GM12878 (cell line): ENCODE measurements at regions not wholly inside any gene's neighbourhood (a gene's known extent, or its start where the extent isn't known, plus 50 kb on each side); places are given as distances from the start of the nearest gene placed in this dataset.
A peak's percentile ranks its signal among the peaks of the same experiment; 100 is the strongest.

Experiments
- ATAC-seq: fragments of 200-7000 bp; cut with Tn5 transposase; 3 replicates; pipeline ENCODE4 v1.9.1; 2020; ENCODE audit warnings: mild to moderate bottlenecking, moderate library complexity
- BruUV-seq: library from RNA; stranded (reverse); fragments of 400-500 nt; replicated peaks from 2 replicates; lab custom pipeline; 2021; lab: Mats Ljungman, UMichigan
- CTCF ChIA-PET: fragments of 300-600 bp; sonication (Branson Sonifier 250); formaldehyde crosslinking; extraction: SDS; loops from one replicate; lab custom pipeline; 2021; ENCODE audit warnings: inconsistent platforms; lab: Yijun Ruan, JAX
- POLR2A ChIA-PET: fragments of 350-600 bp; formaldehyde crosslinking; extraction: SDS; loops from one replicate; lab custom pipeline; 2021; ENCODE audit warnings: inconsistent platforms; lab: Charles Lee
- RAD21 ChIA-PET: fragments of 300-600 bp; sonication (Branson Sonifier 250); formaldehyde crosslinking; loops from one replicate; lab custom pipeline; 2023; ENCODE audit warnings: antibody characterized with exemption; ENCODE audit not compliant: unreplicated experiment; lab: Charles Lee
- SMC1A ChIA-PET: fragments of 300-600 bp; sonication (Branson Sonifier 250); formaldehyde crosslinking; loops from one replicate; lab custom pipeline; 2023; ENCODE audit not compliant: unreplicated experiment, uncharacterized antibody; lab: Charles Lee
- DNase-seq: peaks from one replicate; pipeline ENCODE4 v3.0.0-alpha.2; 2011; ENCODE audit warnings: low read depth, low spot score
- FAIRE-seq: peaks from 3 replicates; lab custom pipeline; 2011; peaks lifted over from hg19 to GRCh38; lab: Jason Lieb, UNC
- H2AFZ ChIP-seq: 2 replicates; pipeline ENCODE4 v1.6.0; 2011; ENCODE audit warnings: low read depth, low read length, control low read depth; ENCODE audit not compliant: control insufficient read depth
- H3K27ac ChIP-seq: 2 replicates; pipeline ENCODE4 v1.5.1; 2011; ENCODE audit warnings: control low read depth; ENCODE audit not compliant: control insufficient read depth, insufficient read depth
- H3K27me3 ChIP-seq, 2 experiments: replicated peaks in 1 of 2; 2 replicates each; pipeline versions ENCODE4 v1.6.0 to v1.6.1; 2011; ENCODE audit warnings: low read length in 1 of 2; ENCODE audit not compliant: control insufficient read depth in 2 of 2, insufficient read depth in 2 of 2
- H3K36me3 ChIP-seq, 2 experiments: 2 replicates each; pipeline ENCODE4 v1.5.1; 2011; ENCODE audit warnings: low read length in 1 of 2; ENCODE audit not compliant: control insufficient read depth in 2 of 2, insufficient read depth in 2 of 2
- H3K4me1 ChIP-seq: 2 replicates; pipeline ENCODE4 v1.6.1; 2011; ENCODE audit warnings: mild to moderate bottlenecking, low read length, moderate library complexity, mixed read lengths; ENCODE audit not compliant: control insufficient read depth, insufficient read depth
- H3K4me2 ChIP-seq: 2 replicates; pipeline ENCODE4 v1.6.0; 2011; ENCODE audit warnings: control low read depth; ENCODE audit not compliant: control insufficient read depth, insufficient read depth
- H3K4me3 ChIP-seq: fragments of 200-600 bp; sonication (generic); 2 replicates; pipeline ENCODE4 v1.5.1; 2016
- H3K79me2 ChIP-seq: 2 replicates; pipeline ENCODE4 v1.6.0; 2011; ENCODE audit warnings: low read length; ENCODE audit not compliant: control insufficient read depth, insufficient read depth
- H3K9ac ChIP-seq: 2 replicates; pipeline ENCODE4 v1.8.0; 2011; ENCODE audit warnings: low read length, control low read depth, mixed read lengths; ENCODE audit not compliant: control insufficient read depth, insufficient read depth
- H3K9me3 ChIP-seq: replicated peaks from 3 replicates; pipeline ENCODE4 v1.5.1; 2011; ENCODE audit warnings: mild to moderate bottlenecking, low read length; ENCODE audit not compliant: control insufficient read depth, insufficient read depth
- H4K20me1 ChIP-seq: 2 replicates; pipeline ENCODE4 v1.6.0; 2011; ENCODE audit not compliant: control insufficient read depth, insufficient read depth
- FOXM1 ChIP-seq: IDR thresholded peaks from 2 replicates; pipeline ENCODE4 v1.6.1; 2012; ENCODE audit warnings: low read depth, mild to moderate bottlenecking, inconsistent platforms, low read length, moderate library complexity
- MEF2B ChIP-seq: fragments of 450-650 bp; IDR thresholded peaks from 2 replicates; pipeline ENCODE4 v1.6.1; 2018; ENCODE audit warnings: mild to moderate bottlenecking, moderate library complexity; ENCODE audit not compliant: partially characterized antibody, poor library complexity, severe bottlenecking
- MXI1 ChIP-seq: fragments of 150-350 bp; IDR thresholded peaks from 2 replicates; pipeline ENCODE4 v1.6.1; 2011; ENCODE audit warnings: low read depth, mild to moderate bottlenecking, inconsistent platforms, low read length, improper control_type of control experiment
- RAD21 ChIP-seq: IDR thresholded peaks from 2 replicates; pipeline ENCODE4 v1.6.1; 2011; ENCODE audit warnings: mild to moderate bottlenecking, low read depth, low read length, moderate library complexity; ENCODE audit not compliant: insufficient read depth
- RAD51 ChIP-seq: fragments of 450-650 bp; IDR thresholded peaks from 2 replicates; pipeline ENCODE4 v1.6.1; 2016; ENCODE audit warnings: moderate library complexity, mild to moderate bottlenecking, inconsistent platforms
- RBBP5 ChIP-seq: fragments of 200-600 bp; sonication (generic); conservative IDR thresholded peaks from 2 replicates; pipeline ENCODE4 v1.6.1; 2016
- RCOR1 ChIP-seq: conservative IDR thresholded peaks from 2 replicates; pipeline ENCODE4 v1.6.1; 2012; ENCODE audit warnings: low read depth, low read length, improper control_type of control experiment
- SUZ12 ChIP-seq: fragments of 200-600 bp; sonication (generic); IDR thresholded peaks from one replicate; pipeline ENCODE4 v1.6.1; 2018; ENCODE audit warnings: antibody characterized with exemption, mild to moderate bottlenecking; ENCODE audit not compliant: unreplicated experiment
- ZNF207 ChIP-seq: fragments of 450-650 bp; IDR thresholded peaks from 2 replicates; pipeline ENCODE4 v1.6.1; 2014; ENCODE audit warnings: antibody characterized with exemption, mild to moderate bottlenecking, borderline replicate concordance
- ZZZ3 ChIP-seq: IDR thresholded peaks from 2 replicates; pipeline ENCODE4 v1.6.1; 2011; ENCODE audit warnings: low read depth; ENCODE audit not compliant: control insufficient read depth, insufficient read length
- WGBS: methylation state at CpG from one replicate; pipeline ENCODE4 v1.1.6; 2016; ENCODE audit warnings: low lambda C conversion rate; ENCODE audit not compliant: insufficient replicate concordance, insufficient coverage; ENCODE audit errors: missing lambda C conversion rate; 5-methylcytosine and 5-hydroxymethylcytosine counted together
- in situ Hi-C: fragments of 300-500 bp; cut with MboI; formaldehyde crosslinking; loops from 9 replicates; pipeline ENCODE4 v1.14.3; 2018; ENCODE audit warnings: mixed read lengths
- intact Hi-C: fragments of 100-400 bp; cut with micrococcal nuclease; formaldehyde crosslinking; loops from one replicate; pipeline ENCODE4 v1.14.2; 2022; ENCODE audit not compliant: unreplicated experiment
- TF ChIP-seq, protein P1 (sequence below): IDR thresholded peaks from 2 replicates; pipeline ENCODE4 v1.6.1; 2011; ENCODE audit warnings: low read depth, mild to moderate bottlenecking, low read length, moderate library complexity, borderline replicate concordance; ENCODE audit errors: extremely low read depth
- TF ChIP-seq, protein P2 (sequence below): fragments of 450-650 bp; IDR thresholded peaks from 2 replicates; pipeline ENCODE4 v1.6.1; 2017; ENCODE audit warnings: mild to moderate bottlenecking, moderate library complexity

DNA sequence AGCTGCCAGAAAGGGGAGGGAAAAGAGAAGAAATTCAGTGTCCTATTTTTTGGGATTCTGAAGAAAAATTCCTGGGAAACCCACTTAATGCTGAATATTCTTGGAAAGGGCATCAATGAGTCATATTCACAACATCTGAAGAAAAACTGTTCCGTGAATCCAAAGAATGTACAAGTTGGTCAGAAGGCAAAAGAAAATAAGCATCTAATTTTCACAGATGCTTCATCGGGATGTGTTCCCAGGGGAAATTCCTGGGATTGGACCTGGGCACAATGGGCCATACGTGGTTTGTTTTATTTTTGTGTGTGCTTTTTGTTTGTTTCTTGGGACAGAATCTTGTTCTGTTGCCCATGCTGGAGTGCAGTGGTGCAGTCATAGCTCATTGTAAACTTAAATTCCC is 112.2 kb downstream of the MAP3K21 start:
- no peaks in the 10 kb centered on the region for H3K79me2 ChIP-seq
- intact Hi-C loops (loop anchor here (2.0 to 5.0 kb wide), 5 partner anchors 78 to 627 kb away; no protein-coding TSS in a partner anchor), in situ Hi-C loops (loop anchor here (5.0 kb wide), 1 partner anchor 353 kb away; no protein-coding TSS in a partner anchor)
- WGBS, result 49% methylated on average over 3 of the region's 3 CpGs
- no peak overlapping the region for H3K9ac ChIP-seq
- no peak for TF ChIP-seq SUZ12
- no peak for TF ChIP-seq RCOR1
- no peak for TF ChIP-seq MXI1
- no peak overlapping the region for H2AFZ ChIP-seq
- H3K36me3 ChIP-seq, result no peaks in the 10 kb centered on the region
- RAD21 ChIA-PET, result interaction anchor here (1.3 to 5.5 kb wide), 9 partner anchors 18 to 628 kb away, joined by 3 to 81 read pairs (median 12); no protein-coding TSS in a partner anchor
- no peaks in the 10 kb centered on the region for H3K4me1 ChIP-seq
- SMC1A ChIA-PET, result interaction anchor here (0.8 to 5.0 kb wide), 17 partner anchors 14 to 627 kb away, joined by 3 to 107 read pairs (median 12); no protein-coding TSS in a partner anchor
- no peaks in the 10 kb centered on the region for H3K9me3 ChIP-seq
- no peak for FAIRE-seq
- DNase-seq, result no peak
- no peaks in the 10 kb centered on the region for H3K27me3 ChIP-seq
- H3K27ac ChIP-seq, result no peak overlapping the region
- ATAC-seq, result no peak
- no peaks in the 10 kb centered on the region for H4K20me1 ChIP-seq
- POLR2A ChIA-PET, result no interaction called here
- BruUV-seq, result no TSS peak
- no peak overlapping the region for H3K4me3 ChIP-seq
- no peak overlapping the region for H3K4me2 ChIP-seq
- CTCF ChIA-PET, result interaction anchor here (0.6 to 7.2 kb wide), 22 partner anchors 38 to 1788 kb away, joined by 3 to 143 read pairs (median 6); no protein-coding TSS in a partner anchor

DNA sequence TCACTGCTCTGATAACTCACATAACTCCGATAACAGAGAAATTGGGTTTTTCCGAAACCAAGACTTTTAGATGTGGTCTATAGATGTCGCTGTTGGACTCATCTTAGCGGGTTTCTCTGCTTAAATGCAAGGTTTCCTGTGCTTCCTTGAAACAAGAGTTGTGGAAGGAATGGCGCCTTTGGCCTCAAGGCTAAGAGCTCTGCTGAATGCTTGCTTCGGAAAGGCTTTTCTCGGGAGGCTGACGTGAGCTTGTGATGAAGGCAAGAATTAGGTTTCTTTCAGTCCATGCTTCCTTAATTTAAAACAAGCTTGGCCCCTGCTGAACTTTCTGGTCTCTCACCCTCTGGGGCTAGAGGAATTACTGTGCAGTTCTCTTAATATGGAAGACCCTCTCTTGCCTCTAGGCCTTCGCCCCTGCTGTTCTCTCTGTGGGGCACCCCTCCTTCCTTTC is 113.5 kb downstream of the MAP3K21 start:
- ChIA-PET CTCF (interaction anchor here (0.6 to 7.2 kb wide), 105 partner anchors 9 to 871 kb away, joined by 3 to 143 read pairs (median 4); partner anchors contain the start of gene KCNK1), POLR2A (interaction anchor here (0.5 to 0.9 kb wide), 4 partner anchors 10 to 378 kb away, joined by 3 to 5 read pairs (median 4); no protein-coding TSS in a partner anchor), RAD21 (interaction anchor here (0.7 to 5.5 kb wide), 63 partner anchors 8 to 674 kb away, joined by 3 to 81 read pairs (median 5); partner anchors contain the start of gene KCNK1), SMC1A (interaction anchor here (0.6 to 5.0 kb wide), 82 partner anchors 12 to 764 kb away, joined by 3 to 107 read pairs (median 4); no protein-coding TSS in a partner anchor)
- no TSS peak for BruUV-seq
- no peaks in the 10 kb centered on the region for H3K4me1 ChIP-seq
- no peak overlapping the region for H3K9ac ChIP-seq
- peak; percentile 93 for FAIRE-seq
- peak overlapping the region; percentile 22 for H2AFZ ChIP-seq
- H3K79me2 ChIP-seq, result no peaks in the 10 kb centered on the region
- intact Hi-C loops, result loop anchor here (1.0 to 5.0 kb wide), 6 partner anchors 76 to 626 kb away; no protein-coding TSS in a partner anchor
- peak; percentile 54 for DNase-seq
- peak; percentile 85 for ATAC-seq
- H3K27me3 ChIP-seq, result no peaks in the 10 kb centered on the region
- H3K9me3 ChIP-seq, result no peaks in the 10 kb centered on the region
- H3K36me3 ChIP-seq, result no peaks in the 10 kb centered on the region
- no peaks in the 10 kb centered on the region for H4K20me1 ChIP-seq
- no peak overlapping the region for H3K27ac ChIP-seq
- no peak overlapping the region for H3K4me3 ChIP-seq
- 2% methylated on average over 9 of the region's 9 CpGs for WGBS
- H3K4me2 ChIP-seq, result no peak overlapping the region
- in situ Hi-C loops, result no loop called here
- TF ChIP-seq, protein P1, sequence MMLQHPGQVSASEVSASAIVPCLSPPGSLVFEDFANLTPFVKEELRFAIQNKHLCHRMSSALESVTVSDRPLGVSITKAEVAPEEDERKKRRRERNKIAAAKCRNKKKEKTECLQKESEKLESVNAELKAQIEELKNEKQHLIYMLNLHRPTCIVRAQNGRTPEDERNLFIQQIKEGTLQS, result no peak
- TF ChIP-seq RAD51 (no peak), RBBP5 (no peak), MEF2B (peak; percentile 9), ZNF207 (no peak), RAD21 (peak; percentile 98), FOXM1 (no peak), ZZZ3 (no peak)
- TF ChIP-seq, protein P2, sequence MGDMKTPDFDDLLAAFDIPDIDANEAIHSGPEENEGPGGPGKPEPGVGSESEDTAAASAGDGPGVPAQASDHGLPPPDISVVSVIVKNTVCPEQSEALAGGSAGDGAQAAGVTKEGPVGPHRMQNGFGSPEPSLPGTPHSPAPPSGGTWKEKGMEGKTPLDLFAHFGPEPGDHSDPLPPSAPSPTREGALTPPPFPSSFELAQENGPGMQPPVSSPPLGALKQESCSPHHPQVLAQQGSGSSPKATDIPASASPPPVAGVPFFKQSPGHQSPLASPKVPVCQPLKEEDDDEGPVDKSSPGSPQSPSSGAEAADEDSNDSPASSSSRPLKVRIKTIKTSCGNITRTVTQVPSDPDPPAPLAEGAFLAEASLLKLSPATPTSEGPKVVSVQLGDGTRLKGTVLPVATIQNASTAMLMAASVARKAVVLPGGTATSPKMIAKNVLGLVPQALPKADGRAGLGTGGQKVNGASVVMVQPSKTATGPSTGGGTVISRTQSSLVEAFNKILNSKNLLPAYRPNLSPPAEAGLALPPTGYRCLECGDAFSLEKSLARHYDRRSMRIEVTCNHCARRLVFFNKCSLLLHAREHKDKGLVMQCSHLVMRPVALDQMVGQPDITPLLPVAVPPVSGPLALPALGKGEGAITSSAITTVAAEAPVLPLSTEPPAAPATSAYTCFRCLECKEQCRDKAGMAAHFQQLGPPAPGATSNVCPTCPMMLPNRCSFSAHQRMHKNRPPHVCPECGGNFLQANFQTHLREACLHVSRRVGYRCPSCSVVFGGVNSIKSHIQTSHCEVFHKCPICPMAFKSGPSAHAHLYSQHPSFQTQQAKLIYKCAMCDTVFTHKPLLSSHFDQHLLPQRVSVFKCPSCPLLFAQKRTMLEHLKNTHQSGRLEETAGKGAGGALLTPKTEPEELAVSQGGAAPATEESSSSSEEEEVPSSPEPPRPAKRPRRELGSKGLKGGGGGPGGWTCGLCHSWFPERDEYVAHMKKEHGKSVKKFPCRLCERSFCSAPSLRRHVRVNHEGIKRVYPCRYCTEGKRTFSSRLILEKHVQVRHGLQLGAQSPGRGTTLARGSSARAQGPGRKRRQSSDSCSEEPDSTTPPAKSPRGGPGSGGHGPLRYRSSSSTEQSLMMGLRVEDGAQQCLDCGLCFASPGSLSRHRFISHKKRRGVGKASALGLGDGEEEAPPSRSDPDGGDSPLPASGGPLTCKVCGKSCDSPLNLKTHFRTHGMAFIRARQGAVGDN, result peak; percentile 48; the same call in 1 of the 2 replicates
